H9 (cell line): ENCODE measurements at regions not wholly inside any gene's neighbourhood (a gene's known extent, or its start where the extent isn't known, plus 50 kb on each side); places are given as distances from the start of the nearest gene placed in this dataset.

Experiments
- DNase-seq: peaks from one replicate; pipeline ENCODE4 v3.0.0-alpha.2; 2017
- H2AFZ ChIP-seq: one replicate; pipeline ENCODE4 v1.6.1; 2013; ENCODE audit warnings: mild to moderate bottlenecking, low read length, control low read depth, moderate library complexity
- H2AK5ac ChIP-seq: 2 replicates; pipeline ENCODE4 v1.6.1; 2013; ENCODE audit warnings: low read length, control low read depth, mixed read lengths; ENCODE audit not compliant: insufficient read length
- H2BK120ac ChIP-seq: one replicate; pipeline ENCODE4 v1.6.1; 2013; ENCODE audit warnings: low read depth, mild to moderate bottlenecking, low read length, control low read depth, inconsistent platforms; ENCODE audit not compliant: poor library complexity, severe bottlenecking
- H2BK12ac ChIP-seq: 2 replicates; pipeline ENCODE4 v1.6.1; 2013; ENCODE audit warnings: low read length, control low read depth, mixed read lengths, low read depth; ENCODE audit not compliant: insufficient read length
- H2BK15ac ChIP-seq: 2 replicates; pipeline ENCODE4 v1.6.1; 2013; ENCODE audit warnings: low read depth, low read length, control low read depth
- H2BK20ac ChIP-seq: one replicate; pipeline ENCODE4 v1.6.1; 2013; ENCODE audit warnings: low read depth, mild to moderate bottlenecking, low read length, control low read depth, inconsistent platforms; ENCODE audit not compliant: poor library complexity, severe bottlenecking
- H2BK5ac ChIP-seq: 2 replicates; pipeline ENCODE4 v1.6.1; 2013; ENCODE audit warnings: low read length, control low read depth, mixed read lengths; ENCODE audit not compliant: insufficient read length
- H3K14ac ChIP-seq: 2 replicates; pipeline ENCODE4 v1.6.1; 2013; ENCODE audit warnings: low read length, control low read depth; ENCODE audit not compliant: insufficient read depth
- H3K18ac ChIP-seq: 2 replicates; pipeline ENCODE4 v1.6.1; 2013; ENCODE audit warnings: low read depth, mild to moderate bottlenecking, mixed read lengths, low read length, control low read depth; ENCODE audit not compliant: insufficient read length
- H3K23ac ChIP-seq: 2 replicates; pipeline ENCODE4 v1.6.1; 2013; ENCODE audit warnings: low read length, control low read depth, mixed read lengths, low read depth; ENCODE audit not compliant: insufficient read length
- H3K23me2 ChIP-seq: 2 replicates; pipeline ENCODE4 v1.6.1; 2013; ENCODE audit warnings: low read depth, mild to moderate bottlenecking, mixed read lengths, low read length, control low read depth; ENCODE audit not compliant: insufficient read length, poor library complexity, severe bottlenecking
- H3K27ac ChIP-seq: 2 replicates; pipeline ENCODE4 v1.5.1; 2013; ENCODE audit warnings: low read length, control low read depth, mixed read lengths, low read depth; ENCODE audit not compliant: insufficient read length
- H3K27me3 ChIP-seq: 2 replicates; pipeline ENCODE4 v1.6.1; 2013; ENCODE audit warnings: low read length, control low read depth, inconsistent platforms; ENCODE audit not compliant: insufficient read depth
- H3K4ac ChIP-seq: 2 replicates; pipeline ENCODE4 v1.6.1; 2013; ENCODE audit warnings: low read depth, mild to moderate bottlenecking, control low read depth, inconsistent platforms, low read length, moderate library complexity
- H3K4me1 ChIP-seq: 2 replicates; pipeline ENCODE4 v1.6.1; 2013; ENCODE audit warnings: low read length, control low read depth, inconsistent platforms; ENCODE audit not compliant: insufficient read depth
- H3K4me2 ChIP-seq: 2 replicates; pipeline ENCODE4 v1.6.1; 2013; ENCODE audit warnings: low read length, control low read depth, mixed read lengths; ENCODE audit not compliant: insufficient read length, insufficient read depth
- H3K56ac ChIP-seq: 2 replicates; pipeline ENCODE4 v1.6.1; 2013; ENCODE audit warnings: low read depth, mild to moderate bottlenecking, mixed read lengths, low read length, control low read depth; ENCODE audit not compliant: insufficient read length
- H3K79me1 ChIP-seq: 2 replicates; pipeline ENCODE4 v1.6.1; 2013; ENCODE audit warnings: low read depth, mild to moderate bottlenecking, moderate library complexity, low read length, control low read depth, inconsistent platforms; ENCODE audit not compliant: insufficient read depth, poor library complexity, severe bottlenecking
- H3K79me2 ChIP-seq: 2 replicates; pipeline ENCODE4 v1.6.1; 2013; ENCODE audit warnings: low read length, control low read depth, inconsistent platforms; ENCODE audit not compliant: insufficient read depth
- H3K9ac ChIP-seq: 2 replicates; pipeline ENCODE4 v1.6.1; 2013; ENCODE audit warnings: low read length, control low read depth, mixed read lengths; ENCODE audit not compliant: insufficient read length; ENCODE audit errors: extremely low read depth
- H3K9me3 ChIP-seq: one replicate; pipeline ENCODE4 v1.6.1; 2013; ENCODE audit warnings: low read depth, low read length, inconsistent platforms; ENCODE audit not compliant: control insufficient read depth
- H3T11ph ChIP-seq: one replicate; pipeline ENCODE4 v1.6.1; 2013; ENCODE audit warnings: mild to moderate bottlenecking, low read length, control low read depth, inconsistent platforms
- H4K20me1 ChIP-seq: one replicate; pipeline ENCODE4 v1.6.1; 2013; ENCODE audit not compliant: control insufficient read depth, insufficient read length, insufficient read depth
- H4K5ac ChIP-seq: 2 replicates; pipeline ENCODE4 v1.6.1; 2013; ENCODE audit warnings: low read depth, mild to moderate bottlenecking, mixed read lengths, low read length, control low read depth; ENCODE audit not compliant: insufficient read length
- H4K8ac ChIP-seq: replicated peaks from 2 replicates; pipeline ENCODE4 v1.6.1; 2013; ENCODE audit warnings: low read length, control low read depth, mixed read lengths, low read depth; ENCODE audit not compliant: insufficient read length
- H4K91ac ChIP-seq: 2 replicates; pipeline ENCODE4 v1.6.1; 2013; ENCODE audit warnings: low read depth, mild to moderate bottlenecking, moderate library complexity, mixed read lengths, low read length, control low read depth; ENCODE audit not compliant: insufficient read length
- H3K27ac Mint-ChIP-seq, 3 experiments: 2 replicates in 2 of 3; 3 replicates in 1 of 3; pipeline ENCODE4 v1.8.0; 2020 to 2021; ENCODE audit warnings: mixed read lengths in 3 of 3, mild to moderate bottlenecking in 1 of 3, moderate library complexity in 1 of 3
- H3K27me3 Mint-ChIP-seq: 2 replicates; pipeline ENCODE4 v1.8.0; 2021; ENCODE audit warnings: low read depth, mild to moderate bottlenecking, moderate library complexity, mixed read lengths
- H3K36me3 Mint-ChIP-seq, 3 experiments: 2 replicates in 2 of 3; 3 replicates in 1 of 3; pipeline ENCODE4 v1.8.0; 2020 to 2021; ENCODE audit warnings: low read depth in 3 of 3, mixed read lengths in 3 of 3; ENCODE audit not compliant: insufficient read depth in 1 of 3
- H3K4me1 Mint-ChIP-seq, 2 experiments: 2 replicates each; pipeline ENCODE4 v1.8.0; 2020; ENCODE audit warnings: mixed read lengths in 2 of 2
- H3K4me3 Mint-ChIP-seq, 2 experiments: 2 replicates in 1 of 2; 3 replicates in 1 of 2; pipeline ENCODE4 v1.8.0; 2020 to 2021; ENCODE audit warnings: mild to moderate bottlenecking in 2 of 2, mixed read lengths in 2 of 2, moderate library complexity in 1 of 2
- H3K9me3 Mint-ChIP-seq, 2 experiments: 2 replicates in 1 of 2; 3 replicates in 1 of 2; pipeline ENCODE4 v1.8.0; 2020; ENCODE audit warnings: mild to moderate bottlenecking in 2 of 2, mixed read lengths in 2 of 2, moderate library complexity in 1 of 2
- CTCF ChIP-seq: fragments of 200-600 bp; sonication (generic); conservative IDR thresholded peaks from 3 replicates; pipeline ENCODE4 v1.8.0; 2021; ENCODE audit warnings: antibody characterized with exemption, mild to moderate bottlenecking
- WGBS: extraction: QIAGEN DNeasy Blood & Tissue Kit; methylation state at CpG from one replicate; pipeline ENCODE4 v1.1.7; 2013; ENCODE audit warnings: missing lambda C conversion rate, low lambda C conversion rate, mixed read lengths; ENCODE audit not compliant: insufficient read length; ENCODE audit errors: extremely low coverage; 5-methylcytosine and 5-hydroxymethylcytosine counted together

GRCh38 chr11:104286129-104286528 lies 122.2 kb upstream of the PDGFD start:
- H3K4ac ChIP-seq, result no peak overlapping the region
- no peak overlapping the region for H3K27ac Mint-ChIP-seq
- no peak overlapping the region for H2BK12ac ChIP-seq

More at GRCh38 chr11:104286129-104286528, 122.2 kb upstream of the PDGFD start:
- Histone ChIP-seq H3K79me1 (no peaks in the 10 kb centered on the region), H3K23ac (no peak overlapping the region), H2BK5ac (no peak overlapping the region), H2BK120ac (no peak overlapping the region), H3K23me2 (no peaks in the 10 kb centered on the region), H4K5ac (no peak overlapping the region), H3K79me2 (no peaks in the 10 kb centered on the region), H3K9ac (no peak overlapping the region), H2AK5ac (no peak overlapping the region), H3K18ac (no peak overlapping the region), H4K20me1 (no peaks in the 10 kb centered on the region), H4K91ac (no peak overlapping the region), H3K9me3 (no peaks in the 10 kb centered on the region), H2BK15ac (no peak overlapping the region), H3K4me2 (no peak overlapping the region), H2BK20ac (no peak overlapping the region), H3K4me1 (no peaks in the 10 kb centered on the region), H3T11ph (no peak overlapping the region), H2AFZ (no peak overlapping the region), H4K8ac (no peak overlapping the region), H3K14ac (no peak overlapping the region), H3K27ac (no peak overlapping the region), H3K56ac (no peak overlapping the region), H3K27me3 (no peaks in the 10 kb centered on the region)
- H3K4me1 Mint-ChIP-seq, result no peaks in the 10 kb centered on the region
- DNase-seq, result no peak
- H3K36me3 Mint-ChIP-seq, result no peaks in the 10 kb centered on the region
- H3K4me3 Mint-ChIP-seq, result no peak overlapping the region
- no peak for TF ChIP-seq CTCF
- WGBS, result no CpG with 5 or more reads among the region's 1 CpG
- no peaks in the 10 kb centered on the region; a peak in 1 of 5 replicates for H3K9me3 Mint-ChIP-seq
- H3K27me3 Mint-ChIP-seq, result no peaks in the 10 kb centered on the region
